ENCODE measurements at regions not wholly inside any gene's neighbourhood (a gene's known extent, or its start where the extent isn't known, plus 50 kb on each side); places are given as distances from the start of the nearest gene placed in this dataset.
A peak's percentile ranks its signal among the peaks of the same experiment; 100 is the strongest.
"Not testable (repeated sequence)": the region's sequence is repeated elsewhere in the genome, so short reads cannot be mapped to it uniquely, and the experiment has no call there.

GRCh38 chr2:180591947-180592346 is 388.5 kb upstream of the UBE2E3 start:
- no peak for DNase-seq

DNA sequence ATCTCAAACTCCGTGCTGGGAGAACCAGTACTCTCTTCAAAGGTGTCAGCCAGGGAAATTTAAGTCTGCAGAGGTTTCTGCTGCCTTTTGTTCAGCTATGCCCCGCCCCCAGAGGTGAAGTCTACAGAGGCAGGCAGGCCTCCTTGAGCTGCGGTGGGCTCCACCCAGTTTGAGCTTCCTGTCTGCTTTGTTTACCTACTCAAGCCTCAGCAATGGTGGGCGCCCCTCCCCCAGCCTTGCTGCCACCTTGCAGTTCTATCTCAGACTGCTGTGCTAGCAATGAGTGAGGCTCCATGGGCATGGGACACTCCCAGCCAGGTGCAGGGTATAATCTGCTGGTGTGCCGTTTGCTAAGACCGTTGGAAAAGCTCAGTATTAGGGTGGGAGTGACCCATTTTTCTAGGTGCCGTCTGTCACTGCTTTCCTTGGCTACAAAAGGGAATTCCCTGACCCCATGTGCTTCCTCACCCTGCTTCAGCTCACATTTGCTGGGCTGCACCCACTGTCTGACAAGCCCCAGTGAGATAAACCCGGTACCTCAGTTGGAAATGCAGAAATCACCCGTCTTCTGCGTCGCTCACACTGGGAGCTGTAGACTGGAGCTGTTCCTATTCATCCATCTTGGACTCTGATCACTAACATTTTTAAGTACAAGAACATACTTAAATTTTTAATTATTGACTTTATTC is 389.2 kb upstream of the UBE2E3 start:
- peak; percentile 27 for DNase-seq

DNA sequence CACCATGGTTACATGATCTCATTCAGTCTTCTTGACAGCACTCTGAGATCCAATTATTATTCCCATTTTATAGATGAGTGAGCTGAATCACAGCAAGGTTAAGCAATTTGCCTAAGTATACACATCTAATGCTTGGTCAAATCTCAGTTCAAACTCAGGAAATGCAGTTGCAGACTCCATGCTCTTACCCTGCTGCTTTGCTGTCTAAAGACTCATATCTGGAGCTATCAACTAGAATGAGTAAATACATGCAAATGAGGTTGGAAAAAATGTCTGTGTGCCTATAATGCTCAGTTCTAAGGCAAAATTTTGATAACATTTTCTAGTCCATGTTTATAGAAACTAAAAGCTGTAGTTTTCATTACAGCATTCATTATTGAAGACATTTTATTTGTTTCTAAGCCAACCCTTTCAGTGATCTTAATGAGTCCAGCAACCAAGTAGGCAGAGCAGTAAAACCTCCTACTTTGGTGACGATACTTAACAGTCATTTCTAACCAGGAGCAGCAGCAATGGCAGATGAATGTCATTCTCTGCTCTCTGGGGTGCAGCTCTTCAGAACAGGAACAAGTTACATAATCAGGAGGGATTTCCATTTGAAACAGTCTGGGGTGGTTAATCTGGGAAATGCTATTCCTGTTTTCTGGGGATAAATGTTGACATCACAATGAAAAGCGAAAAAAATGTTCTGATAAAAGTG is 396.8 kb upstream of the UBE2E3 start:
- no peak for DNase-seq

DNA sequence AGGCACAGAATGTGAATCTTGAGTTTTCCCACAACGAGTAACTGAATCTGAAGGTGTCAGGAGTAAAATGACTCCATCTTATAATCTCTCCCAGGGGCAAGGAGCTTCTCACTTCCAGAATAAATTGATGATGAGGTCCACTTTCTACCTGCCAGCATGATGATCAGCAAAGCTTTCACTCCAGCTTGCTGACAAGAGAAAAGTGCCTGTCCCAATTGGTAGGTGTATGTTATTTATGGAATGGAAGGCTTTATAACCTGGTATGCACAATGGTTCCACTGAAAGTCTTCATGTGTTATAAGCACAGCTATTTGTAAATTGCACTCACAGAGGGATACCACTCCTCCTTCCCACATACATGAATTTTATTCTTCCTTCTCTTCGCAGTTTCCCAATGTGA is 401.0 kb upstream of the UBE2E3 start:
- no peak for DNase-seq

DNA sequence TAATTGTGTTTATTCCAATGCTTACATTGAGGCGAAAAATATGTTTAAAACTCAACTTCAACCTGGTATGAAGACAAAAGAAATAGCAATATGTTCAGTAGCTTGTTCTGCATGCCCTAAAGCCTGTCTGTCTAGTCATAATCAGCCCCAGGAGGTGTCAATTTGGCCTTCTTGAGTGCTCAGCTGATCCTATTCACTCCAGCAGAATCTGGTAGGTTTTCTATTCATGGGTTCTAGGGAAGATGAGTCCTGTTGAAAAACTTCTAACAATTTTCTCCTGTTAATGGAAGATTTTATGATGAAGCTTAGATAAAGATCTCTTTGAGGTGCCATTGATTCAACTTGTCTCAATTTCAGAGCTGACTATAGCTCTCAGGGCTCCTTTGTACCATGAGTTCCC is 402.0 kb upstream of the UBE2E3 start:
- DNase-seq: no peak

DNA sequence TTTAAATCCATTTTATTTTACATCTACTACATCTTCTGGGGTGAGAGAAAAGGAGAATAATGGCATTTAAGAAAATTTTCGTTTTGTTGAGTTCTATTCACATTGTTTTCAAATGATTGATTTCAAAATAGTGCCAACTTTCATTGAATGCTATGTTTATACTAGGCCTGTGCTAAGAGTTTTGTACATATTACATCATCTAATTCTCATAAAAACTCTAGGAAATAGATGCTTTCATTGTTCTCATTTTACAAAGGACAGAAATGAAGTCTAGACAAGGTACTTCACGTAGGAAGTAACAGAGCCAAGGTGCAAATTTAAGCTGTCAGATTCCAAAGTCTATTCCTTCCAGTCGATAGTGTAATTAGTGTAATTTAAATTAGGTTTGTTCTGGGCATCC is 402.8 kb upstream of the UBE2E3 start:
- no peak for DNase-seq

- DNase-seq: no peak
These were observed 406.5 kb upstream of the UBE2E3 start for GRCh38 chr2:180573951-180574350.

GRCh38 chr2:180572346-180572745 is 408.1 kb upstream of the UBE2E3 start:
- DNase-seq: no peak

DNA sequence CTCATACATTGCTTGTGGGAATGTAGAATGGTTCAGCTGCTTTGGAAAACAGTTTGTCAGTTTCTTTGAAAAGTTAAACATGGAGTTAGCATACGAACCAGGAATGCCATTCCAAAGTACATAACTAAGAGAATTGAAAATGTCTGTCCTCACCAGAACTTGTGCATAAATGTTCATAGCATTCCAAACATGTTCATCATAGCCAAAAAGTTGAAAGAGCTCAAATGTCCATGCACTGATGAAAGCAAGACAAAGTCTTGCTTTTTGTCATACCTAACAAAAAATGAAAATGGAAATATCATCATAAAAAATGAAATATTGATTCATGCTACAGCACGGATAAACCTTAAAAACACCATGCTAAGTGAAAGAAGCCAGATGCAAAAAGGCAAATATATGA is 408.8 kb upstream of the UBE2E3 start:
- no peak for DNase-seq

DNA sequence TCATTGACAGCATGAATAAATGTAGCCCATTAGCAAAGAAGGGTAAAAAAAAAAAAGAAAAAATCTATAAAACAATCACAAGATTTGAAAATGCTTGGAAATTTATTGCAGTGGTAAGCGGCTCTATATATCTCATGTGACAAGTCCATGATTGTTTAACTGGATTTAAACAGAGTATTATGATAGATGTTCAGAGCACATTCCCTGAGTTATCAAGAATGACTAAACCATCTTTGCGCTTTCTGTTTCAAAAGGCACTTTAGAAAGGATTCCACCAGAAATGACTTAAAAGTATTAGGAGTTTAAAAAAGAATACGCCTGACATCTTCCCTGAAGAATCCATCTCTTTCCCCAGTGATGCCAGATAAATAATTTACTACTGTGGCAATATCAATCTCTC is 409.5 kb upstream of the UBE2E3 start:
- no peak for DNase-seq

GRCh38 chr2:180564051-180564450 is 416.4 kb upstream of the UBE2E3 start:
- DNase-seq: no peak

DNA sequence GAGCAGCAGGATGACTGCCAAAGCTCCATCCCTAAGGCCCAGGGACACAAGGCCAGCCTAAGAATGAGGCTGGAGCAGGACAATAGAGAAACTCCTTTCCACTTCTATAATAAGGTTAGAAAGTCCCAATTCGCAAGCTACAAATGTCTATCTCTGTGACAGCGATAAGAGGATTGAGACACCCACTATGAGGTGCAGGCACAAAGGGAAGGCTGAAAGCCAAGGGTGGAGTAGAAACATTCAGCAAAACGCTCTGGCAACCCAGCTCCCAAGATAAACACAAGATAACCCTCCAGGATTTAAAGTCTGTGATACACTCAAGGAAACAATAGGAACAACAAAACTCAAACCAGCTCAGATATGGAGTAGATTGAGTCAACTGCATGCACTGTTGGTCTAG is 418.0 kb upstream of the UBE2E3 start:
- no peak for DNase-seq

- no peak for DNase-seq
These were observed 420.6 kb upstream of the UBE2E3 start for GRCh38 chr2:180559771-180560170.

DNA sequence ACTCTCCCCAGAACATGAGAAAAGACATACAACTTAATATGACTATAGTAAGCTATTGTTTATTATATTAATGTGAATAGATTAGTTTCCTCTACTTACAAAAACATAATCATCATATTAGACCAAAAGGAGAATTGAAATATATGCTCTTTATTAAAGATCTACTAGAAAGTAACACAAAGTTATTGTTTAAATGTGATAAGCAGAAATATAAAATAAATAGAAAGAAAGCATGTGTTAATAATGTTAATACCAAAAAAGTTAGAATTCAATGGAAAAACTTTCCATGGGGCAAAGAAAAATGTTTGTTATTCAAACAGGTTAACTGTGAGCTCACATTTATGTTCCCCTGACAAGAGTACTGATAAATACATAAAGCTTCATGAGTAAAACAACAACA is 421.4 kb upstream of the UBE2E3 start:
- no peak for DNase-seq

DNA sequence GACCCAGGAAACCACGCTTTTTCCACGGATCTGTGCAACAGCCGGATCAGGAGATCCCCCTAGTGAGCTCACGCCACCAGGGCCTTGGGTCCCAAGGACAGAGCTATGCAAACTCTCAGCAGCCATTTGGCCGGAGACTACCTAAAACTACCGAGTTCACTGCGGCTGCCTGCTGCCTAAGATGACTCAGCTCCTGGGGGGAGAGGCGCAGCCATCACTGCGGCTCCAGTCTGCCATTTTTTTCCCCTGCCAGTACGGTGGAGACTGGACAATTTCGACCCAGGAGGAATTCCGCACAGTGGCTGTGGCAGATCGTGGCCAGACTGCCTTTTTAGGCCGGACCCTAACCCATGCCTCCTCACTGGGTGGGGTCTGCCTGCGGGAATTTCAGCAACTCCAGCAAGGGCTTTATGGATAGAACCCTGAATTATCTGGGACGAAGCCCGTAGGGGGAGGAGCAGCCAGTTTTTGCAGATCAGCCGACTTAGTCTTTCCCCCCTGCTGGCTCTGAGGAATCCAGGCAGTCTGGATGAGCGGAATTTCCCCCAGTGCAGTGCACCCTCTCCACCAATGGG is 424.9 kb upstream of the UBE2E3 start:
- DNase-seq: no peak

- no peak for DNase-seq
These were observed 426.1 kb upstream of the UBE2E3 start for GRCh38 chr2:180554330-180554729.

GRCh38 chr2:180553094-180553715 is 427.2 kb upstream of the UBE2E3 start:
- DNase-seq: no peak

GRCh38 chr2:180542511-180542910 is 437.9 kb upstream of the UBE2E3 start:
- DNase-seq: no peak

DNA sequence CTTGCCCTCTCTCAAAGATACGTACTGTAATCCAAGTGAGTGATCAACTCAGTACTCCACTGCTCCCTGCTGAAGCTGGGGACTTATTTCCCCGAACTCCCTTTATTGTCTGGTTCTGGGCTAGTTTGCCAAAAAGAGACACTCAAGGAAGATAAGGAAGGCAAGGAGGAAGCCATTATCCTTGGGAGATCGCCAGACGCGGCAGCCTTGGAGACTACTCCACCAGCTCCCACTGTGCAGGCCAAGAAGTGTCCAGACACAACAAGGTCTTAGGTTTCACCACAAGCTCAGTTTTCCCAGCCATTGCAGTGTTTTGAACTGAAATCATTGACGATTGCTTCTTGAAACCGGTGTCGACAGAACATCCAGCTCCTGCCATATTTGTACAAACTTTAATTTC is 439.6 kb upstream of the UBE2E3 start:
- no peak for DNase-seq

GRCh38 chr2:180539541-180539940 is 440.9 kb upstream of the UBE2E3 start:
- DNase-seq: no peak

GRCh38 chr2:180535289-180535688 is 445.1 kb upstream of the UBE2E3 start:
- no peak for DNase-seq

DNA sequence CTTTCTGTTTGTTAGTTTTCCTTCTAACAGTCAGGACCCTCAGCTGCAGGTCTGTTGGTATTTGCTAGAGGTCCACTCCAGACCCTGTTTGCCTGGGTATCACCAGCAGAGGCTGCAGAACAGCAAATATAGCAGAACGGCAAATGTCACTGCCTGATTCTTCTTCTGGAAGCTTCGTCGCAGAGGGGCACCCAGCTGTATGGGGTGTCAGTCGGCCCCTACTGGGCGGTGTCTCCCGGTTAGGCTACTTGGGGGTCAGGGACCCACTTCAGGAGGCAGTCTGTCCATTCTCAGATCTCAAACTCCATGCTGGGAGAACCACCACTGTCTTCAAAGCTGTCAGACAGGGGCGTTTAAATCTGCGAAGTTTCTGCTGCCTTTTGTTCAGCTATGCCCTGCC is 448.6 kb upstream of the UBE2E3 start:
- not testable (repeated sequence) for DNase-seq

- no peak for DNase-seq
These were observed 455.9 kb upstream of the UBE2E3 start for GRCh38 chr2:180524499-180524898.

Measured in CD4-positive, alpha-beta T cell treated with Interleukin-12 subunit alpha and Interleukin-12 subunit beta, for 1 hour (primary cell).